ENCODE measurements at regions not wholly inside any gene's neighbourhood (a gene's known extent, or its start where the extent isn't known, plus 50 kb on each side); places are given as distances from the start of the nearest gene placed in this dataset.
"Not testable (repeated sequence)": the region's sequence is repeated elsewhere in the genome, so short reads cannot be mapped to it uniquely, and the experiment has no call there.

- Mint-ChIP-seq H3K27ac (no peak overlapping the region), H3K9me3 (peaks cover 5% of the 10 kb centered on the region), H3K4me1 (no peaks in the 10 kb centered on the region), H3K4me3 (no peak overlapping the region), H3K36me3 (no peaks in the 10 kb centered on the region)
- ATAC-seq (no peak), DNase-seq (ENCODE audit: low spot score in 2 of 2) (no peak)
Measured at GRCh38 chr12:127809275-127809674, 457.7 kb upstream of the TMEM132C start.

- H3K9me3 Mint-ChIP-seq, result peaks cover 11% of the 10 kb centered on the region
- H3K4me3 Mint-ChIP-seq, result no peak overlapping the region
- DNase-seq (ENCODE audit: low spot score in 2 of 2), result no peak
- ATAC-seq, result no peak
- H3K36me3 Mint-ChIP-seq, result no peaks in the 10 kb centered on the region
- H3K27ac Mint-ChIP-seq, result no peak overlapping the region
- H3K4me1 Mint-ChIP-seq, result no peaks in the 10 kb centered on the region
Measured at GRCh38 chr12:127810041-127810440, 456.9 kb upstream of the TMEM132C start.

- H3K4me3 Mint-ChIP-seq; H3K36me3 Mint-ChIP-seq; ATAC-seq; DNase-seq (ENCODE audit: low spot score in 2 of 2); H3K4me1 Mint-ChIP-seq; H3K27ac Mint-ChIP-seq: not testable (repeated sequence)
- H3K9me3 Mint-ChIP-seq, result peaks cover 11% of the 10 kb centered on the region
Measured at GRCh38 chr12:127810459-127810858, 456.5 kb upstream of the TMEM132C start.

GRCh38 chr12:127811988-127812387 is 455.0 kb upstream of the TMEM132C start:
- H3K4me3 Mint-ChIP-seq, result no peak overlapping the region
- peaks cover 11% of the 10 kb centered on the region for H3K9me3 Mint-ChIP-seq
- H3K36me3 Mint-ChIP-seq, result no peaks in the 10 kb centered on the region
- H3K27ac Mint-ChIP-seq, result no peak overlapping the region
- no peak for ATAC-seq
- no peak for DNase-seq (ENCODE audit: low spot score in 2 of 2)
- H3K4me1 Mint-ChIP-seq, result no peaks in the 10 kb centered on the region

GRCh38 chr12:127813147-127813546 is 453.8 kb upstream of the TMEM132C start:
- DNase-seq (ENCODE audit: low spot score in 2 of 2), result no peak
- H3K27ac Mint-ChIP-seq, result no peak overlapping the region
- no peak overlapping the region for H3K4me3 Mint-ChIP-seq
- peaks cover 11% of the 10 kb centered on the region for H3K9me3 Mint-ChIP-seq
- no peaks in the 10 kb centered on the region for H3K36me3 Mint-ChIP-seq
- ATAC-seq, result no peak
- no peaks in the 10 kb centered on the region for H3K4me1 Mint-ChIP-seq

- Mint-ChIP-seq H3K27ac (no peak overlapping the region), H3K36me3 (no peaks in the 10 kb centered on the region), H3K9me3 (peaks cover 11% of the 10 kb centered on the region), H3K4me3 (no peak overlapping the region), H3K4me1 (no peaks in the 10 kb centered on the region)
- DNase-seq (ENCODE audit: low spot score in 2 of 2), result no peak
- no peak for ATAC-seq
Measured at GRCh38 chr12:127819056-127819455, 447.9 kb upstream of the TMEM132C start.

GRCh38 chr12:127820271-127820670 is 446.7 kb upstream of the TMEM132C start:
- H3K4me3 Mint-ChIP-seq, result no peak overlapping the region
- peaks cover 12% of the 10 kb centered on the region for H3K9me3 Mint-ChIP-seq
- H3K36me3 Mint-ChIP-seq, result no peaks in the 10 kb centered on the region
- no peak for ATAC-seq
- H3K4me1 Mint-ChIP-seq, result no peaks in the 10 kb centered on the region
- no peak overlapping the region for H3K27ac Mint-ChIP-seq
- DNase-seq (ENCODE audit: low spot score in 2 of 2), result no peak

- H3K9me3 Mint-ChIP-seq, result peaks cover 14% of the 10 kb centered on the region
- no peak overlapping the region for H3K27ac Mint-ChIP-seq
- no peaks in the 10 kb centered on the region for H3K36me3 Mint-ChIP-seq
- ATAC-seq (no peak), DNase-seq (ENCODE audit: low spot score in 2 of 2) (no peak)
- no peak overlapping the region for H3K4me3 Mint-ChIP-seq
- H3K4me1 Mint-ChIP-seq, result no peaks in the 10 kb centered on the region
Measured at GRCh38 chr12:127820846-127821245, 446.1 kb upstream of the TMEM132C start.

GRCh38 chr12:127822809-127823411 is 444.1 kb upstream of the TMEM132C start:
- no peak overlapping the region for H3K4me3 Mint-ChIP-seq
- no peaks in the 10 kb centered on the region for H3K36me3 Mint-ChIP-seq
- ATAC-seq (no peak), DNase-seq (ENCODE audit: low spot score in 2 of 2) (no peak)
- peaks cover 20% of the 10 kb centered on the region for H3K9me3 Mint-ChIP-seq
- no peak overlapping the region for H3K27ac Mint-ChIP-seq
- H3K4me1 Mint-ChIP-seq, result no peaks in the 10 kb centered on the region

GRCh38 chr12:127823801-127824200 is 443.2 kb upstream of the TMEM132C start:
- Mint-ChIP-seq H3K27ac (no peak overlapping the region), H3K4me3 (no peak overlapping the region), H3K4me1 (no peaks in the 10 kb centered on the region), H3K9me3 (peaks cover 20% of the 10 kb centered on the region), H3K36me3 (no peaks in the 10 kb centered on the region)
- DNase-seq (ENCODE audit: low spot score in 2 of 2) (no peak), ATAC-seq (no peak)

- no peak overlapping the region for H3K4me3 Mint-ChIP-seq
- H3K4me1 Mint-ChIP-seq, result no peaks in the 10 kb centered on the region
- H3K36me3 Mint-ChIP-seq, result no peaks in the 10 kb centered on the region
- no peak for DNase-seq (ENCODE audit: low spot score in 2 of 2)
- peaks cover 21% of the 10 kb centered on the region for H3K9me3 Mint-ChIP-seq
- H3K27ac Mint-ChIP-seq, result no peak overlapping the region
- ATAC-seq, result no peak
Measured at GRCh38 chr12:127829281-127830064, 437.5 kb upstream of the TMEM132C start.

GRCh38 chr12:127830065-127830460 is 436.9 kb upstream of the TMEM132C start:
- DNase-seq (ENCODE audit: low spot score in 2 of 2) (no peak), ATAC-seq (no peak)
- Mint-ChIP-seq H3K36me3 (no peaks in the 10 kb centered on the region), H3K4me3 (no peak overlapping the region), H3K27ac (no peak overlapping the region), H3K4me1 (no peaks in the 10 kb centered on the region), H3K9me3 (peaks cover 18% of the 10 kb centered on the region)

GRCh38 chr12:127830730-127831129 is 436.2 kb upstream of the TMEM132C start:
- Mint-ChIP-seq H3K4me1 (no peaks in the 10 kb centered on the region), H3K9me3 (peaks cover 13% of the 10 kb centered on the region), H3K27ac (no peak overlapping the region), H3K36me3 (no peaks in the 10 kb centered on the region), H3K4me3 (no peak overlapping the region)
- no peak for DNase-seq (ENCODE audit: low spot score in 2 of 2)
- ATAC-seq, result no peak

- no peak for ATAC-seq
- no peaks in the 10 kb centered on the region for H3K4me1 Mint-ChIP-seq
- H3K36me3 Mint-ChIP-seq, result no peaks in the 10 kb centered on the region
- H3K9me3 Mint-ChIP-seq, result peaks cover 7% of the 10 kb centered on the region
- no peak overlapping the region for H3K4me3 Mint-ChIP-seq
- DNase-seq (ENCODE audit: low spot score in 2 of 2), result no peak
- H3K27ac Mint-ChIP-seq, result no peak overlapping the region
Measured at GRCh38 chr12:127832172-127832571, 434.8 kb upstream of the TMEM132C start.

GRCh38 chr12:127836802-127837201 is 430.2 kb upstream of the TMEM132C start:
- not testable (repeated sequence) for H3K9me3 Mint-ChIP-seq; H3K27ac Mint-ChIP-seq; H3K4me3 Mint-ChIP-seq; H3K4me1 Mint-ChIP-seq; ATAC-seq; DNase-seq (ENCODE audit: low spot score in 2 of 2); H3K36me3 Mint-ChIP-seq

GRCh38 chr12:127857661-127858060 is 409.3 kb upstream of the TMEM132C start:
- ATAC-seq (no peak), DNase-seq (ENCODE audit: low spot score in 2 of 2) (no peak)
- H3K4me3 Mint-ChIP-seq, result no peak overlapping the region
- no peak overlapping the region for H3K27ac Mint-ChIP-seq
- H3K4me1 Mint-ChIP-seq, result no peaks in the 10 kb centered on the region
- peaks cover 13% of the 10 kb centered on the region for H3K9me3 Mint-ChIP-seq
- H3K36me3 Mint-ChIP-seq, result no peaks in the 10 kb centered on the region

Data from stimulated activated effector memory CD8-positive, alpha-beta T cell treated with anti-CD3 and anti-CD28 coated beads, Interleukin-12 subunit alpha, Interleukin-12 subunit beta, amount 100 ng/mL, for 72 hours (primary cell).